Stomach (tissue), 4 donors: ENCODE measurements at regions not wholly inside any gene's neighbourhood (a gene's known extent, or its start where the extent isn't known, plus 50 kb on each side); places are given as distances from the start of the nearest gene placed in this dataset.

Source experiments
- EP300 ChIP-seq: sonication (generic); formaldehyde crosslinking; IDR thresholded peaks from one replicate; pipeline ENCODE4 v1.6.1; 2017; ENCODE audit warnings: antibody characterized with exemption
- POLR2A ChIP-seq, 4 donors: fragments of 450-650 bp; IDR thresholded peaks; one replicate each; pipeline ENCODE4 v1.6.1; 2016; ENCODE audit warnings: antibody characterized with exemption in 4 of 4, control low read depth in 2 of 4, mild to moderate bottlenecking in 1 of 4, moderate library complexity in 1 of 4
- POLR2AphosphoS5 ChIP-seq, 3 donors: sonication (generic); formaldehyde crosslinking; IDR thresholded peaks; one replicate each; pipeline ENCODE4 v1.6.1; 2016; ENCODE audit warnings: antibody characterized with exemption in 3 of 3
- TF ChIP-seq, protein P1 (sequence below), 7 experiments: fragments of 450-650 bp in 4 of 7; fragments of 200-600 bp in 3 of 7; sonication (generic) in 3 of 7; IDR thresholded peaks; one replicate each; pipeline ENCODE4 v1.5.1; 2016 to 2019; ENCODE audit warnings: antibody characterized with exemption in 7 of 7, control low read depth in 2 of 7, mild to moderate bottlenecking in 1 of 7

DNA sequence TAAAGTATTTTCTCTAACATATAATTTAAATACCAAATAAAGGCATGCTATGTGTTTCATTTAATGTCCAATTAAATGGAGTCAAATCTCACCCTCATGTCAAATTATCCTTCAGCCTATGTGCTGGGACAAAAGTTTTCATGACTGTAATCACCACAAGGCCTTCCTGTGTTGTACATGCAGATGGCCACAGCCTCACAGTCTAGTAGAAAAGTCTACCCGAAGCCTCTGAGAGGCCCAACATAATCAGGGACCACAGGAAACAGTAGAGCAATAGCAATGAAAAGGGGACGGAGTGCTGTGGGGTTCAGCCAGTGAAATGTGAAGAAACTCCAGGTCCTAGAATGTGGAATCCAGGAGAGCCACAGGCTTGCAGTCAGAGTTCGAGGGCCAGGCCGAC lies 140.2 kb upstream of the KLF6 start:
- TF ChIP-seq, protein P1, sequence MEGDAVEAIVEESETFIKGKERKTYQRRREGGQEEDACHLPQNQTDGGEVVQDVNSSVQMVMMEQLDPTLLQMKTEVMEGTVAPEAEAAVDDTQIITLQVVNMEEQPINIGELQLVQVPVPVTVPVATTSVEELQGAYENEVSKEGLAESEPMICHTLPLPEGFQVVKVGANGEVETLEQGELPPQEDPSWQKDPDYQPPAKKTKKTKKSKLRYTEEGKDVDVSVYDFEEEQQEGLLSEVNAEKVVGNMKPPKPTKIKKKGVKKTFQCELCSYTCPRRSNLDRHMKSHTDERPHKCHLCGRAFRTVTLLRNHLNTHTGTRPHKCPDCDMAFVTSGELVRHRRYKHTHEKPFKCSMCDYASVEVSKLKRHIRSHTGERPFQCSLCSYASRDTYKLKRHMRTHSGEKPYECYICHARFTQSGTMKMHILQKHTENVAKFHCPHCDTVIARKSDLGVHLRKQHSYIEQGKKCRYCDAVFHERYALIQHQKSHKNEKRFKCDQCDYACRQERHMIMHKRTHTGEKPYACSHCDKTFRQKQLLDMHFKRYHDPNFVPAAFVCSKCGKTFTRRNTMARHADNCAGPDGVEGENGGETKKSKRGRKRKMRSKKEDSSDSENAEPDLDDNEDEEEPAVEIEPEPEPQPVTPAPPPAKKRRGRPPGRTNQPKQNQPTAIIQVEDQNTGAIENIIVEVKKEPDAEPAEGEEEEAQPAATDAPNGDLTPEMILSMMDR (IDR thresholded peaks at IDR 0.05): no peak
- TF ChIP-seq POLR2A (IDR thresholded peaks at IDR 0.05) (no peak), POLR2AphosphoS5 (IDR thresholded peaks at IDR 0.05) (no peak), EP300 (no peak)
